Nucleus accumbens (tissue), 56 donors: ENCODE measurements at regions not wholly inside any gene's neighbourhood (a gene's known extent, or its start where the extent isn't known, plus 50 kb on each side); places are given as distances from the start of the nearest gene placed in this dataset.
A peak's percentile ranks its signal among the peaks of the same experiment; 100 is the strongest.
"Not testable (repeated sequence)": the region's sequence is repeated elsewhere in the genome, so short reads cannot be mapped to it uniquely, and the experiment has no call there.

Experiments used
- DNase-seq, 56 donors: peaks; one replicate each; lab custom pipeline; 2025; lab: John Stamatoyannopoulos, UW

DNA sequence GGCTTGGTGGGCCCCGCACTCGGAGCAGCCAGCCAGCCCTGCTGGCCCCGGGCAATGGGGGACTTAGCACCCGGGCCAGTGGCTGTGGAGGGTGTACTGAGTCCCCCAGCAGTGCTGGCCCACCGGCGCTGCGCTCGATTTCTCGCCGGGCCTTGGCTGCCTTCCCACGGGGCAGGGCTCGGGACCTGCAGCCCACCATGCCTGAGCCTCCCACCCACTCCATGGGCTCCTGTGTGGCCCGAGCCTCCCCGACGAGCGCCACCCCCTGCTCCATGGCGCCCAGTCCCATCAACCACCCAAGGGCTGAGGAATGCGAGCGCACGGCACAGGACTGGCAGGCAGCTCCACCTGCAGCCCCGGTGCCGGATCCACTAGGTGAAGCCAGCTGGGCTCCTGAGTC is 202.2 kb downstream of the ZC3H11B start:
- not testable (repeated sequence) for DNase-seq

DNA sequence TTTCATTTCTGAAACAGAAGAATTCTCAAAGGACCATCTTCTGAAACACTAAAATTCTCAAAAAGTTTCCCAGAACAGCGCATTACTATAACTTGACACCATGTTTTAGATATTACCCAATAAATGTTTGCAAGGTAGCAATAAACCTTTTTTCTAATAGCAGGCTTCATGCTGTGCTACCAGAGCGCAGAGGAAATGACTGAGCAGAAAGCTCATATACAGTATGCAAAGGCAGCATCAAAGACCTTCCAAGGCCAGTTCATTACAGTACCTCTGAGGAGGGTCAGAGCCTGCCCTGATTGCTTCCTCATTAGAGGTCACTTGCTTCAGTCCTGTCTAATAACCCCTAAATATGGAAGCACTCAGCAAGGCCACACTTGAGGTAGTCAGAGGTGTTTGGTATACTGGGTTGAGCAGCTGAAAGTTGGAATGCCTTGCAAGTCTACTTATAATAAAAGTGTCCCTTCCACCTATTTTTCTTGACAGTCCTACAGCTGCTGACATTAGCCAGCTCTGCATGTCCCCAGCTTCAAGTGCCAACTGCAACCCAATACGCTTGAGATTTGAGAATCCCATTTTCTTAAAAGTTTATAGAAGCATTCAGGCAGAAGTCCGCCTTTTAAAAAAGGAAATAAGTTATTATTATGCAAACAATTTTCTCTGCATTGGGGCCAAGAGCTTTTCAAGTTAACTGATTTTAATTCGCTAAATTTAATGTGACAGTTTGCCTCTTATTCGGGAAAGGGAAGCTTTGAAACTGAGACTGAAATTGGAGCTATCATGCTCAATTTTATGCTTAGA is 207.2 kb downstream of the ZC3H11B start:
- no peak for DNase-seq

DNA sequence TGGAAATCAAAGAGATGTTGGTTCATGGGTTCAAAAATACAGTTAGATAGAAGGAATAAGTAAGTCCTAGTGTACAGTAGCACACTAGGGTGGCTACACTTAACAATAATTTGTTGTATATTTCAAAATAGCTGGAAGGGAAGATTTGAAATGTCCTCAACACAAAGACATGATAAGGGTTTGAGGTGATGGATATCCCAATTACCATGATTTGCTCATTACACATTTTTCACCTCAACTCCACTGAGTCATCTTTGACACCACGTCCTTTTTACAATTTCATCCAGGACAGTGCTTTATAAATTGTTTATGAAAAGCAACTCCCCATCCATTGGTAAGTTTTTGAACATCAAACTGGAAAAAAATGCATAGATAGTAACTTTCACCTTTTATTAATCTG is 208.3 kb downstream of the ZC3H11B start:
- no peak for DNase-seq

DNA sequence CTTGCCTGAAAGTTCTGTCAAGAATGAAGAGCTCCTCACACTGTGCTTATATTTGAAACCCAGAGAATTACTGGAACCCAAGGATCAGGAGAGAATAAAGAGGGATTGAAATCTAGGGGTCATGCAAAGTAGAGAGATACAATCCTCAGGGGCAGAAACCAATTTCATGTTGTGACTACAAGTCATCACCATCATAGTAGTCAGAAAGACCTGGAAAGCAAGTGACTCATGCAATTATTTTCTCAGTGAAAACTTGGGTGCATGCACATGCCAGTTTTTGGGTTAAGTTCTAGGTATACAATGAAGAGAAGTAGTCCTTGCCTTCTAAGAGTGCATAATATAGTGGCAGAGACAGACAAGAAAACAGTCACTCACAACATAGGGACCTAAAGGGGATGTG is 210.0 kb downstream of the ZC3H11B start:
- DNase-seq = no peak

DNA sequence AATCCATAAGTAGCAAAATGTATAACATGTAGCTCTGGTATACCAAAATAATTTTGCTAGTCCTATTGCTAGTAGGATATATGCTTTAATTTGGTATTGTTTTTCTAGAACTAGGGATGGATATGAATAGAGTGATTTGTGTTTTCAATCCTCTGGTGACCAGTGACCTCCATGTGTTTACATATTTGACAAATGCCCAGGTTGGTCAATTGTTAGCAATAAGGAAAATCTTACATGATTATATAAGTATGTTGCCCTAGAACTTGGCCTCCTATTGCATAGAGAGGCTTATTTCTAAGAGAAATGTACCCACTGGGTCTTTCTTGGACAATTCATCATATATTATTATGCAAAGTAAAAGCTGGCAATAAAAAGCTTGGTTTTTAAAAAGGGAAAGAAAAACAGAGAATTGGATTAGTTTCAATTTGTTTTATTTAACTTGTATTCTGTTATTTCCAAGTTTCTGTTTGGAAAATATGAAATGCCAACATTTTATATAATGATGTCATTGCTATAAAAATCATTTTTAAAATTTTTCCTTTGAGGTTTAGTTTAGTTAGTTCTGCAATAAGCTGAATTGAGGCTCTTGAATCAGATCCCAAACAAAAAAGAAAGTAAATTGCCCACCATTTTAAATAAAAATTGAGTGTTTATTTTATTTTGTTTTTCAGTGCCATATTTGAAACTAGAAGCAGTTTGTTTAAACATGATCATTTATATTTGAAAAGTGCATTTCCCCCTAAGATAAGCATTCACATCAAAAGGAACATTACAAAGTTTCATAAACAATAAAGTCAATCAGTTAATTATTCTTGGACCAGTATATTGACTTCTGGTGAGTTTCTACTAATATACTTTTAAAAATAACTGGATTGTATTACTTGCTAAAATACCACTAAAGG is 210.9 kb downstream of the ZC3H11B start:
- no peak for DNase-seq

- no peak for DNase-seq
Observed at GRCh38 chr1:219399446-219399845, 213.5 kb downstream of the ZC3H11B start.

- DNase-seq = no peak
Observed at GRCh38 chr1:219398815-219399396, 214.0 kb downstream of the ZC3H11B start.

GRCh38 chr1:219397511-219397910 is 215.4 kb downstream of the ZC3H11B start:
- no peak for DNase-seq

- DNase-seq = no peak
Observed at GRCh38 chr1:219391297-219391696, 217.6 kb downstream of the LYPLAL1 start.

GRCh38 chr1:219387211-219387610 is 213.5 kb downstream of the LYPLAL1 start:
- DNase-seq = no peak

DNA sequence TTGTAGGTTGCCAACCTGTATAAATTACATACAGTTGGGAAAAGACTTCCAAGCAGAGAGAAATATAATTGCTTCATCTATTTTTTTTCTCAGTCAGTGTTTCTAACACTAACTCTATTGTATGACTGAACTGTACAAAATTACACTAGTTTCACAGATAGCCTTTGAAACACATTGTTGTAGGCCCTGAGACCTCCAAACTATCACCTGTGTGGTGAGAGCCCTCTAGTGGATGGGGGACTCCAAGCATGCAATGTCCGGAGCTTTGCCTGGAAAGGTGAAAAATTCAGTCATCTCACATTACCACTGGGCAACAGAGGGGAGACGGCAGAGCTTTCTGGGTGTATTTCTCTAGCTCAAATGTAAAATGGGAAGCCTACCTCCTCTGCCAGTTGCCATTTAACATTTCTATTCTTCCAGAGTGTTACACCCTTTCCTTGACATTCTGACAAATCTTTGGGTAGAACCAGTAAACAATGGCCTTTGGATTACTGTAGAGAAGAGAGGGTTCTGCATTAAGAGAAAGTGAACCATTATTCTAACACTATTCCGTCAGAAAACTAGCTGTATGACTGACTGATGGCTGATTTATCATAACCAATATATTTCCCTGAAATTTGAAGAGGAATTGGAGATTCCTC is 212.2 kb downstream of the LYPLAL1 start:
- peak in 14 of 56 donors; percentile 1 to 35 (median 3) for DNase-seq

- DNase-seq = no peak
Observed at GRCh38 chr1:219383281-219383680, 209.6 kb downstream of the LYPLAL1 start.

DNA sequence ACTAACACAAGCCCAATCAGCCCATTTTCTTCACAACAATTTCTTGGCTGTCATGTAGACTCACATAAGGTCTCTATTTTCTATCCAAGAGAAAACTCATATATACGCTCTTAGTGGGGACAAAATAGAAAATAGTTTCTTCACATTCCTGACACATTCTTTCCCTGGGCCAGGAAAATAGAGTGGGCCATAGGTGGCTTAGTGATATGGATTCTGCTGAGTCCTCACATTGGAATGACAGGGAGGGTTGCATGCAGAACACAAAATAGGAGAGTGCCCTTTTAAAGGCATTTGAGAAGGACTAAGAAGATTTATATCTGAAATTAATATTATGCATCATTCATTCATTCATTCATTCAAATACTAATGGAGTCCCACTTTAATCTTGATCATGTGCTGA is 207.7 kb downstream of the LYPLAL1 start:
- DNase-seq = no peak

DNA sequence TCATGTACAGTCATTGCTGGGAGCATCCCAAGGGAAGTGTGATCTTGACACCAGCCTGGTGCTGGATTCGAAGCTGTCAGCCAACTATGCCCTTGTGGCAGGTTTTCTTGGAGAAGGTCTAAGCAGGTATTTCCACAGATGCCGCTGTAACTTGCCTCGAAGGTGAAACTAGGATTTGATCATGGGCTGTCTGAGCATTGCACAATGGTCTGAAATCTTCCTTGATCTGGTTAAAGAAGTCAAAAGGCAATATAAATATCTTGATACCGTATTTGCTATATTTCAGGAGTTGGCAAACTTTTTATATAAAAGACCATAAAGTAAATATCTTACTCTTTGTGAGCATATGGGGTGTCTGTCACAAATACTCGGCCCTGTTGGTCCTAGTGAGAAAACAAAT is 206.8 kb downstream of the LYPLAL1 start:
- DNase-seq = no peak

DNA sequence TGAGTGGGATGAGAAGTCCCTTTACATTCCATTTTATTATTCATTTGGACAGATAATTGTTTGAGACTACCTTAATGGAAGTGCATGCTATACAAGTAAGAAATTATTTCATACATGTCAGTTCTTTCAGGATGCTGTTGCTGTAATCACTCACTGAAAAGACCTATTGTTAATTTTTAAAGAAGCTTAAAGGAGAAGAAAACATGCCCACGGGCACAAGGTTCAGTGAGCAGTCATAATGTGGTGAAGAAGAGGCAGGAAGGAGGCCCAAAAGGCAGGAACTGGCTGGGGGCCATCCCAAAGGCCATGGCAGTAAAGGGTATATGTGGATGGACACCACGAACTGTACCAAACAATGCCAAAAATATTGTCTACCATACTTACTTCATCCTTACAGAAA is 206.0 kb downstream of the LYPLAL1 start:
- no peak for DNase-seq

GRCh38 chr1:219374636-219375035 is 201.0 kb downstream of the LYPLAL1 start:
- no peak for DNase-seq

GRCh38 chr1:219374046-219374566 is 200.4 kb downstream of the LYPLAL1 start:
- no peak for DNase-seq

- no peak for DNase-seq
Observed at GRCh38 chr1:219373616-219373935, 199.9 kb downstream of the LYPLAL1 start.

- DNase-seq = no peak
Observed at GRCh38 chr1:219372916-219373615, 199.4 kb downstream of the LYPLAL1 start.

DNA sequence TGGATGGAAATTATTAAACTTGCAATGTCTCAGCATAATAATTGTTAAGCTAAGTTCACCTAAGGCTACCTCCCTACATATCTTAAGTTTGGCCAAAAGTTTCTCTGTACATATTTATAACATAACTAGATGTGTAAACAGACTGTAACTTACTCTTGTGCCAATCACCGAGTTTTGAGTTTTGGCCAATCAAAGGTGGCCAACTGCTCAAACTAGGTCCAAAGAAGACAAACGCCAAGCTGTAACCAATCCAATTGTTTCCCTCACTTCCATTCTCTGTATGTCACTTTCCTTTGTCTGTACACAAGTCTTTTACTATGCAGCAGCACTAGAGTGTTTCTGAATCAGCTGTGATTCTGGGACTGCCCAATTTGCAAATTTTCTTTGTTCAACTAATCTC is 197.8 kb downstream of the LYPLAL1 start:
- DNase-seq = no peak
